Peyer's patch (tissue), 4 donors: ENCODE measurements at regions not wholly inside any gene's neighbourhood (a gene's known extent, or its start where the extent isn't known, plus 50 kb on each side); places are given as distances from the start of the nearest gene placed in this dataset.

Source experiments
- CTCF ChIP-seq, 6 experiments: fragments of 450-650 bp in 4 of 6; fragments of 200-600 bp in 2 of 6; sonication (generic) in 1 of 6; IDR thresholded peaks; one replicate each; pipeline ENCODE4 v1.5.1; 2017 to 2019; ENCODE audit warnings: antibody characterized with exemption in 6 of 6, mild to moderate bottlenecking in 3 of 6, moderate library complexity in 1 of 6
- POLR2A ChIP-seq, 2 donors: fragments of 450-650 bp; IDR thresholded peaks; one replicate each; pipeline ENCODE4 v1.5.1; 2017; ENCODE audit warnings: antibody characterized with exemption in 2 of 2, mild to moderate bottlenecking in 2 of 2, moderate library complexity in 2 of 2

- TF ChIP-seq CTCF (IDR thresholded peaks at IDR 0.05) (peak in 5 of 6 experiments; percentile 58 to 84 (median 75)), POLR2A (IDR thresholded peaks at IDR 0.05) (no peak)
These were observed 489.9 kb downstream of the NYAP2 start for GRCh38 chr2:225889452-225889851.
